ENCODE measurements at regions not wholly inside any gene's neighbourhood (a gene's known extent, or its start where the extent isn't known, plus 50 kb on each side); places are given as distances from the start of the nearest gene placed in this dataset.

GRCh38 chr14:101620821-101621785 is 59.8 kb downstream of the DIO3 start:
- DNase-seq (ENCODE audit: low read depth in 1 of 2, low spot score in 1 of 2), result no peak
- Histone ChIP-seq H3K27ac (replicated peaks) (no peak overlapping the region), H3K4me3 (replicated peaks; ENCODE audit: insufficient read depth, low read length) (no peak overlapping the region), H3K27me3 (ENCODE audit: insufficient read depth, poor library complexity, severe bottlenecking) (no peaks in the 10 kb centered on the region)
- no peak for TF ChIP-seq SPI1 (IDR thresholded peaks at IDR 0.05; ENCODE audit: borderline replicate concordance, low read depth)
- no peak for TF ChIP-seq CTCF (IDR thresholded peaks at IDR 0.05; ENCODE audit: insufficient read depth, low read length)
- TF ChIP-seq GABPA (IDR thresholded peaks at IDR 0.05; ENCODE audit: low read depth), result no peak
- TF ChIP-seq POLR2AphosphoS5 (IDR thresholded peaks at IDR 0.05; ENCODE audit: low read depth), result no peak
- no peak for TF ChIP-seq REST (IDR thresholded peaks at IDR 0.05; ENCODE audit: insufficient replicate concordance, low read depth)

GRCh38 chr14:101622251-101623076 is 61.2 kb downstream of the DIO3 start:
- TF ChIP-seq REST (IDR thresholded peaks at IDR 0.05; ENCODE audit: insufficient replicate concordance, low read depth), result no peak
- TF ChIP-seq CTCF (IDR thresholded peaks at IDR 0.05; ENCODE audit: insufficient read depth, low read length), result no peak
- no peak for TF ChIP-seq POLR2AphosphoS5 (IDR thresholded peaks at IDR 0.05; ENCODE audit: low read depth)
- TF ChIP-seq GABPA (IDR thresholded peaks at IDR 0.05; ENCODE audit: low read depth), result no peak
- TF ChIP-seq SPI1 (IDR thresholded peaks at IDR 0.05; ENCODE audit: borderline replicate concordance, low read depth), result no peak
- H3K27me3 ChIP-seq (ENCODE audit: insufficient read depth, poor library complexity, severe bottlenecking), result no peaks in the 10 kb centered on the region
- no peak overlapping the region for H3K4me3 ChIP-seq (replicated peaks; ENCODE audit: insufficient read depth, low read length)
- no peak overlapping the region for H3K27ac ChIP-seq (replicated peaks)
- DNase-seq (ENCODE audit: low read depth in 1 of 2, low spot score in 1 of 2), result no peak

GRCh38 chr14:101623077-101623372 is 61.7 kb downstream of the DIO3 start:
- Histone ChIP-seq H3K27me3 (ENCODE audit: insufficient read depth, poor library complexity, severe bottlenecking) (no peaks in the 10 kb centered on the region), H3K4me3 (replicated peaks; ENCODE audit: insufficient read depth, low read length) (no peak overlapping the region), H3K27ac (replicated peaks) (no peak overlapping the region)
- no peak for DNase-seq (ENCODE audit: low read depth in 1 of 2, low spot score in 1 of 2)
- no peak for TF ChIP-seq GABPA (IDR thresholded peaks at IDR 0.05; ENCODE audit: low read depth)
- TF ChIP-seq REST (IDR thresholded peaks at IDR 0.05; ENCODE audit: insufficient replicate concordance, low read depth), result no peak
- no peak for TF ChIP-seq POLR2AphosphoS5 (IDR thresholded peaks at IDR 0.05; ENCODE audit: low read depth)
- no peak for TF ChIP-seq SPI1 (IDR thresholded peaks at IDR 0.05; ENCODE audit: borderline replicate concordance, low read depth)
- no peak for TF ChIP-seq CTCF (IDR thresholded peaks at IDR 0.05; ENCODE audit: insufficient read depth, low read length)

Data from HL-60 (cell line).